DND-41 (cell line): ENCODE measurements at regions not wholly inside any gene's neighbourhood (a gene's known extent, or its start where the extent isn't known, plus 50 kb on each side); places are given as distances from the start of the nearest gene placed in this dataset.

Experiments used
- ATAC-seq: fragments of 200-7000 bp; cut with Tn5 transposase; 3 replicates; pipeline ENCODE4 v1.9.1; 2021; ENCODE audit warnings: low read depth; ENCODE audit not compliant: insufficient read depth
- DNase-seq: peaks from one replicate; pipeline ENCODE4 v3.0.0-alpha.2; 2020
- H2AFZ ChIP-seq: 2 replicates; pipeline ENCODE4 v1.6.0; 2012; ENCODE audit warnings: low read depth, low read length
- H3K27ac ChIP-seq: 2 replicates; pipeline ENCODE4 v1.5.1; 2012; ENCODE audit warnings: low read length, inconsistent platforms
- H3K27me3 ChIP-seq: fragments of 200-600 bp; sonication (generic); 2 replicates; pipeline ENCODE4 v1.6.0; 2012; ENCODE audit warnings: low read length, mild to moderate bottlenecking, inconsistent platforms; ENCODE audit not compliant: insufficient read depth, poor library complexity
- H3K36me3 ChIP-seq: 2 replicates; pipeline ENCODE4 v1.5.1; 2012; ENCODE audit warnings: low read length, inconsistent platforms; ENCODE audit not compliant: insufficient read depth
- H3K4me1 ChIP-seq: 2 replicates; pipeline ENCODE4 v1.5.1; 2012; ENCODE audit warnings: mild to moderate bottlenecking, low read length; ENCODE audit not compliant: insufficient read depth
- H3K4me2 ChIP-seq: 2 replicates; pipeline ENCODE4 v1.6.0; 2012; ENCODE audit warnings: mild to moderate bottlenecking, moderate library complexity, low read length, inconsistent platforms; ENCODE audit not compliant: insufficient read depth
- H3K4me3 ChIP-seq, 2 experiments: fragments of 200-600 bp in 1 of 2; shearing (Covaris generic) in 1 of 2; 2 replicates each; pipeline ENCODE4 v1.5.1; 2012 to 2016; ENCODE audit warnings: inconsistent platforms in 2 of 2, low read length in 2 of 2, mild to moderate bottlenecking in 2 of 2, low read depth in 1 of 2, moderate library complexity in 1 of 2
- H3K79me2 ChIP-seq: 2 replicates; pipeline ENCODE4 v1.6.0; 2012; ENCODE audit warnings: low read length, inconsistent platforms; ENCODE audit not compliant: insufficient read depth
- H3K9ac ChIP-seq: 2 replicates; pipeline ENCODE4 v1.6.0; 2012; ENCODE audit warnings: low read depth, mild to moderate bottlenecking, inconsistent platforms, low read length, moderate library complexity
- H3K9me3 ChIP-seq: 2 replicates; pipeline ENCODE4 v1.5.1; 2012; ENCODE audit warnings: low read length, moderate library complexity, mild to moderate bottlenecking, inconsistent platforms; ENCODE audit not compliant: insufficient read depth, severe bottlenecking
- H4K20me1 ChIP-seq: 2 replicates; pipeline ENCODE4 v1.6.0; 2012; ENCODE audit warnings: low read length; ENCODE audit not compliant: insufficient read depth
- EZH2 ChIP-seq: IDR thresholded peaks from 3 replicates; pipeline ENCODE4 v1.6.1; 2012; ENCODE audit warnings: borderline replicate concordance, low read depth, mild to moderate bottlenecking, moderate library complexity, low read length, inconsistent platforms; ENCODE audit not compliant: severe bottlenecking
- TF ChIP-seq, protein P1 (sequence below): IDR thresholded peaks from 2 replicates; pipeline ENCODE4 v1.5.1; 2012; ENCODE audit warnings: borderline replicate concordance, low read length, moderate library complexity, mild to moderate bottlenecking; ENCODE audit not compliant: poor library complexity, severe bottlenecking; ENCODE audit errors: extremely low read depth

DNA sequence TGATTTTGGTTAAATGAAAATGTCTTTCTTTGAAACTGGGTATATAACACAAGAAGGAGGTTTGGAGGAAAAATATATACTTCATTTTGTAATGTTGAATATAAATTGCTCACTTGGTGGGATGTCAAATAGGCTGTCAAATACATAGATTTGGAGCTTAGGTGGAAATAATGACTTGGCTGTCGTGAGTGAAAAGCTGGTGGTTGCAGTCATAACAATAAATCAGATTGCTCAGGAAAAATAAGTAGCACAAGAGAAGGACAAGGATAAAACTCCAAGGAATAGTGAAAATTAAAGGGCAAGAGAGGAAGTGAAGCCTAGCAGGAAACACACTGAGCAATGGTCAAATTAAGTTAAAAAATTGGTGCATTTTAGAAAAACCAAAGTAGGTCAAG is 253.0 kb upstream of the ANKRD50 start:
- no peaks in the 10 kb centered on the region for H3K36me3 ChIP-seq
- no peak overlapping the region for H3K9ac ChIP-seq
- H3K27ac ChIP-seq: no peak overlapping the region
- H3K4me3 ChIP-seq: no peak overlapping the region
- no peak for ATAC-seq
- no peaks in the 10 kb centered on the region for H3K79me2 ChIP-seq
- TF ChIP-seq, protein P1, sequence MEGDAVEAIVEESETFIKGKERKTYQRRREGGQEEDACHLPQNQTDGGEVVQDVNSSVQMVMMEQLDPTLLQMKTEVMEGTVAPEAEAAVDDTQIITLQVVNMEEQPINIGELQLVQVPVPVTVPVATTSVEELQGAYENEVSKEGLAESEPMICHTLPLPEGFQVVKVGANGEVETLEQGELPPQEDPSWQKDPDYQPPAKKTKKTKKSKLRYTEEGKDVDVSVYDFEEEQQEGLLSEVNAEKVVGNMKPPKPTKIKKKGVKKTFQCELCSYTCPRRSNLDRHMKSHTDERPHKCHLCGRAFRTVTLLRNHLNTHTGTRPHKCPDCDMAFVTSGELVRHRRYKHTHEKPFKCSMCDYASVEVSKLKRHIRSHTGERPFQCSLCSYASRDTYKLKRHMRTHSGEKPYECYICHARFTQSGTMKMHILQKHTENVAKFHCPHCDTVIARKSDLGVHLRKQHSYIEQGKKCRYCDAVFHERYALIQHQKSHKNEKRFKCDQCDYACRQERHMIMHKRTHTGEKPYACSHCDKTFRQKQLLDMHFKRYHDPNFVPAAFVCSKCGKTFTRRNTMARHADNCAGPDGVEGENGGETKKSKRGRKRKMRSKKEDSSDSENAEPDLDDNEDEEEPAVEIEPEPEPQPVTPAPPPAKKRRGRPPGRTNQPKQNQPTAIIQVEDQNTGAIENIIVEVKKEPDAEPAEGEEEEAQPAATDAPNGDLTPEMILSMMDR: no peak
- no peak for TF ChIP-seq EZH2
- no peaks in the 10 kb centered on the region for H3K27me3 ChIP-seq
- no peaks in the 10 kb centered on the region for H4K20me1 ChIP-seq
- no peaks in the 10 kb centered on the region for H3K4me1 ChIP-seq
- H3K9me3 ChIP-seq: peaks cover 16% of the 10 kb centered on the region
- no peak for DNase-seq
- H2AFZ ChIP-seq: no peak overlapping the region
- H3K4me2 ChIP-seq: no peak overlapping the region

- no peaks in the 10 kb centered on the region for H3K27me3 ChIP-seq
- ATAC-seq (no peak), DNase-seq (no peak)
- H2AFZ ChIP-seq: no peak overlapping the region
- no peak overlapping the region for H3K4me3 ChIP-seq
- H3K4me1 ChIP-seq: no peaks in the 10 kb centered on the region
- H4K20me1 ChIP-seq: no peaks in the 10 kb centered on the region
- TF ChIP-seq, protein P1: no peak
- no peak for TF ChIP-seq EZH2
- H3K9me3 ChIP-seq: peaks cover 14% of the 10 kb centered on the region
- no peak overlapping the region for H3K4me2 ChIP-seq
- H3K79me2 ChIP-seq: no peaks in the 10 kb centered on the region
- no peak overlapping the region for H3K9ac ChIP-seq
- no peaks in the 10 kb centered on the region for H3K36me3 ChIP-seq
- H3K27ac ChIP-seq: no peak overlapping the region
Observed at GRCh38 chr4:124964852-124965496, 252.4 kb upstream of the ANKRD50 start.

DNA sequence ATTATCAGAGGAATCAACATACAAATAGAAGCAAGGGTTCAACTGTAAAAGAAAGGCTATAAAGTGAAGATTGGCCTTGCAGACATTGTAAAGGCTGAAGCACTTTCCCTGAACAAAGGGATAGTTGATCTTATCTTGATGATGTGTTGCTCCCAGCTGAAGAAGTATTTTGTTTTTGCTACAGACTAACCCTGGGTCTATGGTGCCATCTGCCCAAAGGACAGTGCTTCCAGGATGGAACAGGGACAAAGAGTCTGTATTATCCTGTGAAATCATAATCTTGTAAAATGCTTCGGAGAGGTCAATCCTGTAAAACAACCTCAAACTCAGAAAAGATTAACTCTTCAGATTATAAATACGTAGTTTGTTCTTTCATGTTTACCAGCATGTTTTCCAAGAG is 251.7 kb upstream of the ANKRD50 start:
- Histone ChIP-seq H2AFZ (no peak overlapping the region), H3K4me2 (no peak overlapping the region), H3K4me1 (no peaks in the 10 kb centered on the region), H3K27me3 (no peaks in the 10 kb centered on the region), H3K9me3 (peaks cover 14% of the 10 kb centered on the region), H3K36me3 (no peaks in the 10 kb centered on the region), H3K4me3 (no peak overlapping the region), H3K9ac (no peak overlapping the region), H3K79me2 (no peaks in the 10 kb centered on the region), H3K27ac (no peak overlapping the region), H4K20me1 (no peaks in the 10 kb centered on the region)
- no peak for TF ChIP-seq EZH2
- TF ChIP-seq, protein P1: no peak
- ATAC-seq (no peak), DNase-seq (no peak)
